DND-41 (cell line): ENCODE measurements at regions not wholly inside any gene's neighbourhood (a gene's known extent, or its start where the extent isn't known, plus 50 kb on each side); places are given as distances from the start of the nearest gene placed in this dataset.

ENCODE experiments used
- CTCF ChIP-seq: IDR thresholded peaks from 2 replicates; pipeline ENCODE4 v1.5.1; 2012; ENCODE audit warnings: borderline replicate concordance, low read length, moderate library complexity, mild to moderate bottlenecking; ENCODE audit not compliant: poor library complexity, severe bottlenecking; ENCODE audit errors: extremely low read depth
- EZH2 ChIP-seq: IDR thresholded peaks from 3 replicates; pipeline ENCODE4 v1.6.1; 2012; ENCODE audit warnings: borderline replicate concordance, low read depth, mild to moderate bottlenecking, moderate library complexity, low read length, inconsistent platforms; ENCODE audit not compliant: severe bottlenecking

GRCh38 chr1:203969846-203970245, 103.1 kb upstream of the SOX13 start:
- TF ChIP-seq CTCF (no peak), EZH2 (no peak)
